Testis (tissue), 2 donors: ENCODE measurements at regions not wholly inside any gene's neighbourhood (a gene's known extent, or its start where the extent isn't known, plus 50 kb on each side); places are given as distances from the start of the nearest gene placed in this dataset.

ENCODE experiments used
- POLR2A ChIP-seq: fragments of 450-650 bp; IDR thresholded peaks from one replicate; pipeline ENCODE4 v1.6.1; 2017; ENCODE audit warnings: antibody characterized with exemption, mild to moderate bottlenecking, moderate library complexity
- TF ChIP-seq, protein P1 (sequence below), 3 experiments: fragments of 450-650 bp in 2 of 3; fragments of 200-600 bp in 1 of 3; sonication (generic) in 1 of 3; IDR thresholded peaks; one replicate each; pipeline ENCODE4 v1.5.1; 2016 to 2019; ENCODE audit warnings: antibody characterized with exemption in 3 of 3, mild to moderate bottlenecking in 2 of 3, moderate library complexity in 1 of 3

DNA sequence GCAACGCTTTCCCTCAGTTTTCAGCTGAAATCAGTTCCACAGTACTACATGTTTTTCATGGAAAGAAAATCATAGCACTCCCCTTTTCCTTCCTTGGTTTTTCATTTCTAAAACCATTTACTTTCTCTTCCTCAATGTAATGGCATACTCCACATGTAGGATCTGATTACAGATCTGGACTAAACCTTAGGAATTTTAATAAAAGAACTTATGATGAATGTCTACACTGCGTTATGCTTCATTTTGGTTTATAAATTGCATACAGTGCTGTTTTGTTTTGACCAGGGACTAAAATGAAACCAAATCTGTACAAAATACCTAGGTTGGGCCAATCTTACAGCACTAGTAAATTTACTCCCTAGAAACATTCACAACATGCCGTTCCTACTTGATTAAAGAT lies 589.9 kb downstream of the TBC1D4 start:
- TF ChIP-seq, protein P1, sequence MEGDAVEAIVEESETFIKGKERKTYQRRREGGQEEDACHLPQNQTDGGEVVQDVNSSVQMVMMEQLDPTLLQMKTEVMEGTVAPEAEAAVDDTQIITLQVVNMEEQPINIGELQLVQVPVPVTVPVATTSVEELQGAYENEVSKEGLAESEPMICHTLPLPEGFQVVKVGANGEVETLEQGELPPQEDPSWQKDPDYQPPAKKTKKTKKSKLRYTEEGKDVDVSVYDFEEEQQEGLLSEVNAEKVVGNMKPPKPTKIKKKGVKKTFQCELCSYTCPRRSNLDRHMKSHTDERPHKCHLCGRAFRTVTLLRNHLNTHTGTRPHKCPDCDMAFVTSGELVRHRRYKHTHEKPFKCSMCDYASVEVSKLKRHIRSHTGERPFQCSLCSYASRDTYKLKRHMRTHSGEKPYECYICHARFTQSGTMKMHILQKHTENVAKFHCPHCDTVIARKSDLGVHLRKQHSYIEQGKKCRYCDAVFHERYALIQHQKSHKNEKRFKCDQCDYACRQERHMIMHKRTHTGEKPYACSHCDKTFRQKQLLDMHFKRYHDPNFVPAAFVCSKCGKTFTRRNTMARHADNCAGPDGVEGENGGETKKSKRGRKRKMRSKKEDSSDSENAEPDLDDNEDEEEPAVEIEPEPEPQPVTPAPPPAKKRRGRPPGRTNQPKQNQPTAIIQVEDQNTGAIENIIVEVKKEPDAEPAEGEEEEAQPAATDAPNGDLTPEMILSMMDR (IDR thresholded peaks at IDR 0.05) = no peak
- no peak for TF ChIP-seq POLR2A
